ENCODE measurements at regions not wholly inside any gene's neighbourhood (a gene's known extent, or its start where the extent isn't known, plus 50 kb on each side); places are given as distances from the start of the nearest gene placed in this dataset.
"Not testable (repeated sequence)": the region's sequence is repeated elsewhere in the genome, so short reads cannot be mapped to it uniquely, and the experiment has no call there.

GRCh38 chrX:45823536-45823935, 622.9 kb upstream of the DIPK2B start:
- no peak for DNase-seq (ENCODE audit: low read depth in 2 of 2)

DNA sequence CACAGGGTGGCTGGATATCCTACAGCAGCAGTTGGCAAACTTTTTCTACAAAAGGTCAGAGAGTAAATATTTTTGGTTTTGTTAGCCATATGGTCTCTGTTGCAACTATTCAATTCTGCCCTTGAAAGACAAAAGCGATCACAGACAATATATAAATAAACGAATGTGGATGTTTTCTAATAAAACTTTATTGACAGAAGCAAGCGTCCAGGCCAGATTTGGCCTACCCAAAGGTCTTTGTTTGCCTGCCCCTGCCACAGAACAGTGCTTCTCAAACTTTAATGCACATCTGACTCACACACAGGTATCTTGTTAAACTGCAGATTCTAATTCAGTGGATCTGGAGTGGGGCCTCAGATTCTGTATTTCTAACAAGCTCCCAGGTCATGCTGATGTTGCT, 621.4 kb upstream of the DIPK2B start:
- DNase-seq (ENCODE audit: low read depth in 2 of 2), result no peak

DNA sequence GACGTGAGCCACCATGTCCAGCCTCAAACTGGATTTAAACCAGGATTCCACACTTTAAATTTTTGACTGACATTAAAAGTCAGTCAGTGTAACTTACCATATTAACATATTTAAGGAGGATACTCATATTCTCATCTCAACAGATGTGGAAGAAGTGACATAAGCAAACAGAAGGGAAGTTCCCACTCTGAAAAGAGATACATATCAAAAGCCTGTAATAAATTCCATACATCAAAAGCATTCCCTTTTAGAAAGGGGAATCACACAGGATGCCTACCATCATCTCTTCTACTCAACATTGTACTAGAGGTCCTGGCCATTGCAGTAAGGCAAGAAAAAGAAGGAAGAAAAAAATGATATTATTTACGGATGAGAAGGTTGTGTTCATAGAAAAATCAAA, 618.2 kb upstream of the DIPK2B start:
- DNase-seq (ENCODE audit: low read depth in 2 of 2), result no peak

- no peak for DNase-seq (ENCODE audit: low read depth in 2 of 2)
These were observed 614.8 kb upstream of the DIPK2B start for GRCh38 chrX:45815441-45815840.

- DNase-seq (ENCODE audit: low read depth in 2 of 2), result no peak
These were observed 610.6 kb upstream of the DIPK2B start for GRCh38 chrX:45811326-45811725.

- no peak for DNase-seq (ENCODE audit: low read depth in 2 of 2)
These were observed 607.1 kb upstream of the DIPK2B start for GRCh38 chrX:45807572-45808425.

DNA sequence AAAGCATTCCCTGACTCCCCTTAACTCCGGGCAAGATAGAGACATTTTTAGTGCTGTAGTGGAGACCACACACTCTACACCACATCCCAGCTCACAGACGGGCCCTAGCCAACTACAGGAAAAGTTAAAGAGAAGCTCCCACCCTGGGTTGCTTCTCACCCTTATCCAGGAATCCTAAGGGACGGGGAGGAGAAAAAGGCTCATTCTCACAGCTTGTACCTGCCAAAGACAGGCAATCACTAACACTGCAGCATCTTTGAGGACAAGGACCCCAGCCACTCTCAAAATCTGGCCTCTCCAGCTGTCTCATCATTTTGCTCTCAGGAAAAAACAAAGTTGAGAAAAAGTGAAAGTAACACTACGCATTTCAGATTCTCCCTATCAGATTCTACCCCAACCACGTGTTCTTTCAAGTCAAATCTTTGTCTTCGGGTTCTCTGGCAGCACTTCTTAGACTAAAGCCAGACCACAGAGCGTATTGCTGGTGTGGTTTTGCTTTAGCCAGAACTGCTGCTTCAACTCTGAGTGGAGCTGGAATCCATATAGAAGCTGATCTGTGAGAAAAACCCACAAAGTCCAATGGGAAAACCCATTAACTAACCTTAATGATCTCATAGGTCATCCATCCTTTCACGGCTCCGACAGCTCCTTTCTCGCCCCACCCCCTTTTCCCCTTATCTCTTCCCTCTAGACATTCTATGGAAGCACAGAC, 605.9 kb upstream of the DIPK2B start:
- DNase-seq (ENCODE audit: low read depth in 2 of 2), result peak in 1 of 2 donors; percentile 12

DNA sequence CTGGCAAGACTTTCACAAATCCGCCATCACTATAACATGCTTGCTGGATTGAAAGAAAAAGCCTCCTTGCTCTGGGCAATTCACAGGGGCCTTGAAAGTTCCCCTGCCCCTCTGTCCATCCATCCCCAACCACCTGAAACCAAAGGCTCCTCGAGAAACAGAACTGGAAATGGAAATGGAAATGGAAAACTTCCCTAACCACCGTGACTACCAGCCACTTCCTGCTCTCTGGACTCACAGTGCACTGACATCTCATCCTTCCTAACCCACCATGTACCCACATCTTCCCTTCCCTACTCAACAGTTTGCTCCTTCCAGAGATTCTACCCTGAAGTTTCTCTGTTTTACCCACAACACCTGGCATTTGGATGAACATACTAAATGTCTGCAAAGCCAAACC, 603.6 kb upstream of the DIPK2B start:
- no peak for DNase-seq (ENCODE audit: low read depth in 2 of 2)

GRCh38 chrX:45803383-45803921, 602.8 kb upstream of the DIPK2B start:
- no peak for DNase-seq (ENCODE audit: low read depth in 2 of 2)

GRCh38 chrX:45801554-45801953, 600.9 kb upstream of the DIPK2B start:
- no peak for DNase-seq (ENCODE audit: low read depth in 2 of 2)

DNA sequence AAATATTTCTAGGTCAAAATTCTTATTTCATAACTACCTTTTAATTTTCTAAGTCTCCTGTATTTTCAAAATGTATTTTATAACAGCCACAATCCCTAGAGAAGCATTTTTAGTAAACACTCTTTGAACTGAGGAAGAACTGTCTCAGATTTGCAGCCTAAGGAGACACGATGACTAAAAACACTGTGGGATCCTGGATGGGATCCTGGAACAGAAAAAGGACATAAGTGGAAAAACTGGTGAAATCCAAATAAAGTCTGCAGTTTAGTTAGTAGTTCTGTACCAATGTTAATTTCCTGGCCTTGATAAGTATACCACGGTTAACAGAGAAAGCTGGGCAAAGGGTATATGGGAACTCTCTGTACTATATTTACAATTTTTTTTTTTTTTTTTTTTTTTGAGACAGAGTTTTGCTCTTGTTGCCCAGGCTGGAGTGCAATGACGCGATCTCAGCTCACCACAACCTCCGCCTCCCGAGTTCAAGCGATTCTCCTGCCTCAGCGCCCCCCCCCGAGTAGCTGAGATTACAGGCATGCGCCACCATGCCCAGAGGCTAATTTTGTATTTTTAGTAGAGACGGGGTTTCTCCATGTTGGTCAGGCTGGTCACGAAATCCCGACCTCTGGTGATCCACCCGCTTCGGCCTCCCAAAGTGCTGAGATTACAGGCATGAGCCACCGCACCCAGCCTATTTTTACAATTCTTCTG, 600.2 kb upstream of the DIPK2B start:
- not testable (repeated sequence) for DNase-seq (ENCODE audit: low read depth in 2 of 2)

DNA sequence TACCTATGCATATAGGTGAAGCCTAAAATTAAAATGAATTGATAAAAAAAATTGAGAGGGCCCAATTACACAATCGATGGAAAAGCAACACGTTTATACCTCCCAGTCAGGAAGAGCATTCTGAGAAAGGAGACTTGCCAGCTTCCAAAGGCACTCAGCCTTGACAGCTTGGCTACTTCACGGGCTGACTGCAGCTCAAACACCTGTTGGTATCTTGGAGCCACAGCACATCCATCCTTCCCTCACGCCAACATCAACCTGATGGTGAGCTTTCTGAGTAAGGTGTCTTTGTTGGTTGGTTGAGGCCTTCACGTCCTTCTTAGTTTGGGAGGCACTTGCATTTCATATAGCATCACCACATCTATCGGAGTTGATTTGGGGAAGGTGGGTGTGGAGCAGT, 598.9 kb upstream of the DIPK2B start:
- DNase-seq (ENCODE audit: low read depth in 2 of 2), result no peak

DNA sequence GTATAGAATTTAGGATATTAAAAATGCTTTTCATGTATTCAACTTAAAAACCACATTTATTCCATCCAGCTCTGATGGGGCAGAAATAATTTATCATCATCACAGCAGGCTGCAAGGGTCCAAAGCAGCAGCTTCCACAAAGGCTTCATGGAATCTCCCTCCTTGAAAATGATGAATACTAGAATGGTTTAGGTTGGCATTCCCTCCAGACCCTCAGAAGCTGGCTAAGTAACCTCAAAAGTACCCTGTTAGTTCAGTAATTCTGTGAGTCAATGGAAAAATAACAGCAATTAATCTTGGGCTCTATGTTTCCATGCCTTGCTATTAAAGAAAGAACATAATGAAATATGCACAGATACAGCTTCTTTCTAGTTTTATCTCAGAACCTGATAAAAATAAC, 594.9 kb upstream of the DIPK2B start:
- DNase-seq (ENCODE audit: low read depth in 2 of 2), result no peak

- no peak for DNase-seq (ENCODE audit: low read depth in 2 of 2)
These were observed 594.3 kb upstream of the DIPK2B start for GRCh38 chrX:45794995-45795337.

GRCh38 chrX:45794323-45794994, 593.8 kb upstream of the DIPK2B start:
- DNase-seq (ENCODE audit: low read depth in 2 of 2), result no peak

DNA sequence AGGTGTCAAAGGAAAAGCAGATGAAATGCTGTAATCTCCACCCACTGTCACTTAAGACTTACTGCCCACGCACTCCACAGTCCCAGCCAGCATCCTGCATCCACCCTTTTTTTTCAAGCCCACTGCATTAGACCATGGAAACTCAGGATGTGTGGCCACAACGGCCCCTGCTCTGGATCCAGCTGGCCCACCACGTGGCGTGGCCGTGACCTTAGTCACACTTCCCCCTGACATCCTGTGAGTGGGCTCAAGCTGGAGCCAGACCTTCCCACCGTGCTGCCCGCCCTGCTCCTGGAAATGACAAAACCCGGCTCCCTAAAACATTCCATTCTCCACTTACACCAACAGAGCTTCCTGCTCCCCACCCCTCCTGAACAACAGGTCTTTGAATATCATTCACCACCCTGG, 588.3 kb upstream of the DIPK2B start:
- DNase-seq (ENCODE audit: low read depth in 2 of 2), result no peak

DNA sequence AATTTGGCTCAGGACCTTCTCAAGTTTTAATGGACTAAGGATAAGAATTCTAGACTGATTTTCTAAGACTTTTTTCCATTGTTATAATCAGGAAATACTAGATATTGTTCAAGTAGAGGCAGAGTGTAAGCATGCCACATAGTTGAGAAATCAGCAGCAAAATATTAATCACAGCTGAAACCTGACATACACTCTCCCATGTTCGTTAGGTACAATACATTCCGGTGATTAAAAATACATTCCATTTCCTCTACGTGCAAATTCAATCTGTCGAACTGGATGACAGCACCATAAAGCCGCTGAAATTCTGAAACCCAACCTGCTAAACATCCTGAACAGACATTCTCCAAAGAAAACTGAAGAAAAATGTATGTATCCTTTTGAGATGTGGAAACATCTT, 587.6 kb upstream of the DIPK2B start:
- DNase-seq (ENCODE audit: low read depth in 2 of 2), result no peak

- DNase-seq (ENCODE audit: low read depth in 2 of 2), result no peak
These were observed 583.9 kb upstream of the DIPK2B start for GRCh38 chrX:45784590-45784989.

GRCh38 chrX:45783002-45783401, 582.3 kb upstream of the DIPK2B start:
- DNase-seq (ENCODE audit: low read depth in 2 of 2), result no peak

DNA sequence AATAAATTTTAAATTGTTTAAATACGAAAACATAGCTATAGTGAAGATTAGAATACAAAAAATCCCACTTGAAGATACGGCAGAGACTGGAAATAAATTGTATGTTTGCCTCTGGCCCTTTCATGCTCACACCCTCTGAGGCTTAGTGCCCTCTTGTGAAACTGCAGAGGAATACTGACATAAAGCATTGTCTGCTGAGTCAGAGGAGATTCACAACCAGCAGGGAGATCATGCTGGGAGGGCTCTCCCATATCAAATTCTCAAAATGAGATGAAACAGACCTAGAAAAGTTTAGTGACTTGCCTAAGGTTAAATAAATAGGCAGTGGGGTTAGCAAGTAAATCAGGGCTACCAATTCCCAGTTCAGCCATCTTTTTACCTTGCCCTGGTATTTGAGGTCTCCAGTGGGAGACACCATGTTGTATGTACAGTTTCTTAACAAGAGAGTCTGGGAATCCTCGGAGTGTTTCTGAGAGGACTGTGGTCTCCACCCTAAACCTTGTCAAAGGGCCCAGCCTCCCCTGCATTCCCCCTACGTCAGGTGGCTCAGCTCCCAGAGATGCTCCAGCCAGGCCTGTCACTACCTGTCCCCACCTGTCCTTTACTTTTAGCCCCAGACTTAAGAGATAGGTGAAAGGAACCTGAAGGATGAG, 581.4 kb upstream of the DIPK2B start:
- DNase-seq (ENCODE audit: low read depth in 2 of 2), result no peak

DNA sequence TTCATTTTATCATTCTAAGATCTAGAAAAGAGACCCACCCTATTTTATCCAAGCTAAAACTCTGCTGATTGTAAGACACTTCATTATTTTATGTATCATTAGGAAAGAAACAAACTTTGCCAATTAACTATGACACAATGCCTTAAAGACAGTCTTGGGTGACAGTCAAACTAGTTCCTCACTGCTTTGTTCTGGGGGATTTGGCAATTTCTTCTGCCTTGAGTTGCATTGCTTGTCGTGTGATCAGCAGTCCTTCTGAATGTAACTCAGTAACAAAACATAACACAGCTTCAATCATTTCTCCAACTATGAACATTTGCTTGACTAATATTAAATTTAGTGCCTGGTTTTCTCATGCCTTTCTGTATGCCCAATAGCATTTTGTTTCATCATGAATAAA, 577.9 kb upstream of the DIPK2B start:
- no peak for DNase-seq (ENCODE audit: low read depth in 2 of 2)

Data from stimulated activated CD8-positive, alpha-beta memory T cell treated with anti-CD3 and anti-CD28 coated beads, Interleukin-2, amount 100 ng/mL, for 48 hours (primary cell).